GM19463 (cell line): ENCODE measurements at regions not wholly inside any gene's neighbourhood (a gene's known extent, or its start where the extent isn't known, plus 50 kb on each side); places are given as distances from the start of the nearest gene placed in this dataset.

ENCODE experiments used
- ATAC-seq: cut with Tn5 transposase; IDR thresholded peaks from one replicate; pipeline ENCODE4 v1.9.1; 2021; ENCODE audit warnings: mild to moderate bottlenecking, moderate library complexity; ENCODE audit not compliant: unreplicated experiment

- ATAC-seq: no peak
Observed at GRCh38 chr6:147023148-147023547, 181.1 kb upstream of the STXBP5 start.

- no peak for ATAC-seq
Observed at GRCh38 chr6:147023581-147023980, 180.6 kb upstream of the STXBP5 start.

GRCh38 chr6:147029923-147030322 lies 174.3 kb upstream of the STXBP5 start:
- ATAC-seq: no peak

GRCh38 chr6:147033267-147033666 lies 170.9 kb upstream of the STXBP5 start:
- ATAC-seq: no peak

GRCh38 chr6:147035886-147036285 lies 168.3 kb upstream of the STXBP5 start:
- no peak for ATAC-seq

- no peak for ATAC-seq
Observed at GRCh38 chr6:147037881-147038280, 166.3 kb upstream of the STXBP5 start.

GRCh38 chr6:147040121-147040910 lies 163.9 kb upstream of the STXBP5 start:
- ATAC-seq: no peak

GRCh38 chr6:147042679-147043078 lies 161.5 kb upstream of the STXBP5 start:
- ATAC-seq: no peak

GRCh38 chr6:147043994-147044477 lies 160.2 kb upstream of the STXBP5 start:
- no peak for ATAC-seq

- no peak for ATAC-seq
Observed at GRCh38 chr6:147046141-147046877, 157.9 kb upstream of the STXBP5 start.

GRCh38 chr6:147048930-147049329 lies 155.3 kb upstream of the STXBP5 start:
- no peak for ATAC-seq

GRCh38 chr6:147053311-147053921 lies 150.8 kb upstream of the STXBP5 start:
- no peak for ATAC-seq

- no peak for ATAC-seq
Observed at GRCh38 chr6:147054158-147054557, 150.1 kb upstream of the STXBP5 start.

- no peak for ATAC-seq
Observed at GRCh38 chr6:147054871-147055270, 149.3 kb upstream of the STXBP5 start.

GRCh38 chr6:147055821-147056392 lies 148.3 kb upstream of the STXBP5 start:
- ATAC-seq: no peak

GRCh38 chr6:147057188-147057587 lies 147.0 kb upstream of the STXBP5 start:
- no peak for ATAC-seq

GRCh38 chr6:147057705-147058342 lies 146.4 kb upstream of the STXBP5 start:
- ATAC-seq: no peak

GRCh38 chr6:147058786-147059385 lies 145.3 kb upstream of the STXBP5 start:
- no peak for ATAC-seq

- no peak for ATAC-seq
Observed at GRCh38 chr6:147060636-147061035, 143.6 kb upstream of the STXBP5 start.

- no peak for ATAC-seq
Observed at GRCh38 chr6:147061252-147061651, 143.0 kb upstream of the STXBP5 start.
